Lung (tissue), 11 donors: ENCODE measurements at regions not wholly inside any gene's neighbourhood (a gene's known extent, or its start where the extent isn't known, plus 50 kb on each side); places are given as distances from the start of the nearest gene placed in this dataset.
A peak's percentile ranks its signal among the peaks of the same experiment; 100 is the strongest.

Experiments used
- ATAC-seq: fragments of 200-7000 bp; cut with Tn5 transposase; one replicate; pipeline ENCODE4 v1.9.1; 2020; ENCODE audit warnings: moderate number of reproducible peaks; ENCODE audit not compliant: insufficient read depth, low FRiP score
- DNase-seq, 3 donors: peaks; one replicate each; pipeline ENCODE4 v3.0.0-alpha.2; 2013 to 2017
- H3K27ac ChIP-seq, 2 donors: one replicate each; pipeline ENCODE4 v1.5.1; 2013; ENCODE audit warnings: mild to moderate bottlenecking in 2 of 2, moderate library complexity in 2 of 2, control low read depth in 1 of 2, inconsistent platforms in 1 of 2, low read depth in 1 of 2, low read length in 1 of 2
- H3K27me3 ChIP-seq, 3 donors: one replicate each; pipeline ENCODE4 v1.5.1; 2013; ENCODE audit warnings: low read length in 2 of 3; ENCODE audit not compliant: control insufficient read depth in 3 of 3, insufficient read depth in 3 of 3
- H3K36me3 ChIP-seq, 4 donors: one replicate each; pipeline ENCODE4 v1.5.1; 2013; ENCODE audit warnings: low read length in 4 of 4, mild to moderate bottlenecking in 1 of 4, moderate library complexity in 1 of 4; ENCODE audit not compliant: control insufficient read depth in 4 of 4, insufficient read depth in 4 of 4
- H3K4me1 ChIP-seq, 5 donors: one replicate each; pipeline ENCODE4 v1.5.1; 2013; ENCODE audit warnings: low read length in 5 of 5, mild to moderate bottlenecking in 2 of 5, moderate library complexity in 1 of 5; ENCODE audit not compliant: control insufficient read depth in 5 of 5, insufficient read depth in 5 of 5
- H3K4me3 ChIP-seq: one replicate; pipeline ENCODE4 v1.5.1; 2013; ENCODE audit warnings: mild to moderate bottlenecking, control low read depth, moderate library complexity
- H3K9ac ChIP-seq, 2 donors: one replicate each; pipeline ENCODE4 v1.5.1; 2013; ENCODE audit warnings: low read length in 2 of 2, control low read depth in 1 of 2; ENCODE audit not compliant: insufficient read depth in 1 of 2
- H3K9me3 ChIP-seq, 4 donors: one replicate each; pipeline ENCODE4 v1.5.1; 2013; ENCODE audit warnings: low read length in 3 of 4, mild to moderate bottlenecking in 1 of 4, moderate library complexity in 1 of 4; ENCODE audit not compliant: control insufficient read depth in 4 of 4, insufficient read depth in 3 of 4
- CTCF ChIP-seq: IDR thresholded peaks from 2 replicates; pipeline ENCODE4 v1.5.1; 2012; ENCODE audit warnings: mild to moderate bottlenecking; ENCODE audit errors: control extremely low read depth, extremely low read depth
- WGBS, 2 donors: extraction: QIAGEN DNeasy Blood & Tissue Kit; methylation state at CpG; one replicate each; pipeline ENCODE4 v1.1.7; 2013; 5-methylcytosine and 5-hydroxymethylcytosine counted together
- donor health status: control.
- donor health status: control.
- donor health status: Bipolar disorder and iron deficiency.
- donor health status: healthy.
- donor health status: DM: yes; HTN: yes; CAD: no.

GRCh38 chr5:7181841-7182240, 214.1 kb upstream of the ADCY2 start:
- H3K27me3 ChIP-seq, result no peaks in the 10 kb centered on the region
- H3K9me3 ChIP-seq, result no peaks in the 10 kb centered on the region
- no peaks in the 10 kb centered on the region for H3K36me3 ChIP-seq
- WGBS, 2 donors, result 41 to 61% methylated on average over 2 of the region's 2 CpGs
- H3K4me1 ChIP-seq, result no peaks in the 10 kb centered on the region
- H3K27ac ChIP-seq, result no peak overlapping the region
- TF ChIP-seq CTCF, result no peak
- H3K9ac ChIP-seq, result no peak overlapping the region
- DNase-seq, result no peak
- H3K4me3 ChIP-seq, result no peak overlapping the region
- ATAC-seq, result no peak

- no peak for DNase-seq
- H3K9me3 ChIP-seq, result no peaks in the 10 kb centered on the region
- no peak for ATAC-seq
- no peaks in the 10 kb centered on the region for H3K27me3 ChIP-seq
- no peak overlapping the region for H3K4me3 ChIP-seq
- no peak overlapping the region for H3K9ac ChIP-seq
- H3K36me3 ChIP-seq, result no peaks in the 10 kb centered on the region
- no peak for TF ChIP-seq CTCF
- no peak overlapping the region for H3K27ac ChIP-seq
- WGBS, 2 donors, result 85 to 88% methylated on average over 7 of the region's 7 CpGs
- peaks cover 0 to 4% (median 0%) of the 10 kb centered on the region in 5 donors for H3K4me1 ChIP-seq
Observed at GRCh38 chr5:7185742-7186141, 210.2 kb upstream of the ADCY2 start.

- Histone ChIP-seq H3K4me1 (peaks cover 0 to 4% (median 0%) of the 10 kb centered on the region in 5 donors), H3K4me3 (no peak overlapping the region), H3K27me3 (no peaks in the 10 kb centered on the region), H3K27ac (no peak overlapping the region), H3K9me3 (no peaks in the 10 kb centered on the region), H3K36me3 (no peaks in the 10 kb centered on the region), H3K9ac (no peak overlapping the region)
- 79 to 80% methylated on average over 3 of the region's 3 CpGs for WGBS, 2 donors
- TF ChIP-seq CTCF, result no peak
- DNase-seq (no peak), ATAC-seq (no peak)
Observed at GRCh38 chr5:7186818-7187217, 209.1 kb upstream of the ADCY2 start.

GRCh38 chr5:7190712-7191250, 205.2 kb upstream of the ADCY2 start:
- Histone ChIP-seq H3K27ac (no peak overlapping the region), H3K36me3 (no peaks in the 10 kb centered on the region), H3K27me3 (no peaks in the 10 kb centered on the region), H3K4me1 (peaks cover 0 to 4% (median 0%) of the 10 kb centered on the region in 5 donors), H3K9me3 (no peaks in the 10 kb centered on the region), H3K9ac (no peak overlapping the region), H3K4me3 (no peak overlapping the region)
- ATAC-seq, result no peak
- TF ChIP-seq CTCF, result no peak
- 57 to 65% methylated on average over 6 of the region's 6 CpGs for WGBS, 2 donors
- DNase-seq, result peak; percentile 64 to 86 (median 79)
